GM12892 (cell line): ENCODE measurements at regions not wholly inside any gene's neighbourhood (a gene's known extent, or its start where the extent isn't known, plus 50 kb on each side); places are given as distances from the start of the nearest gene placed in this dataset.

Experiments
- DNase-seq: peaks from one replicate; pipeline ENCODE4 v3.0.0; 2011; ENCODE audit not compliant: insufficient read length
- FAIRE-seq: peaks from 2 replicates; lab custom pipeline; 2011; peaks lifted over from hg19 to GRCh38; lab: Jason Lieb, UNC
- POLR2A ChIP-seq: IDR thresholded peaks from 2 replicates; pipeline ENCODE4 v1.6.1; 2011; ENCODE audit warnings: low read depth, low read length, control low read depth
- POLR2AphosphoS5 ChIP-seq: IDR thresholded peaks from 2 replicates; pipeline ENCODE4 v1.6.1; 2011; ENCODE audit warnings: low read depth, low read length, control low read depth
- TAF1 ChIP-seq: IDR thresholded peaks from 2 replicates; pipeline ENCODE4 v1.6.1; 2011; ENCODE audit warnings: low read depth, mild to moderate bottlenecking, control low read depth, low read length, borderline replicate concordance

DNA sequence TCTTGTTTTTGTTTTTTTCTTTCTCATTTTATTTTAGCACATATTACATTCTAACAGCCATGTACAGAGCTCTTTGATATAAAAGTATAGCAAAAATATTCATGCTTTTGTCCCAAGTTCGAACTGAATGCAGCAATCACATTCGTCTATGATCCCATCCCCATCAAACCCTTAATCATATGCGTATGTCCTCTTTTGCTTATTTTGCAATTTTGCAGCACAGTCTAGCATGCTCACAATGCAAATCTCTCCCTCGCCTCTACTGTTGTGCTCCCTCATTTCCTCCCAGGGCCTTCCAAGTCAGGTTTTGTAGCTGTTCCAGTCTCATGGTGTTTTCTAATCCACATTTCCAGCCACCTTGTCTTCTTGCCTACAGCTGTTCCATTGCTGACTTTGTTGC, 144.6 kb upstream of the VEPH1 start:
- TF ChIP-seq POLR2A: no peak
- no peak for TF ChIP-seq TAF1
- TF ChIP-seq POLR2AphosphoS5: no peak
- DNase-seq (no peak), FAIRE-seq (no peak)

DNA sequence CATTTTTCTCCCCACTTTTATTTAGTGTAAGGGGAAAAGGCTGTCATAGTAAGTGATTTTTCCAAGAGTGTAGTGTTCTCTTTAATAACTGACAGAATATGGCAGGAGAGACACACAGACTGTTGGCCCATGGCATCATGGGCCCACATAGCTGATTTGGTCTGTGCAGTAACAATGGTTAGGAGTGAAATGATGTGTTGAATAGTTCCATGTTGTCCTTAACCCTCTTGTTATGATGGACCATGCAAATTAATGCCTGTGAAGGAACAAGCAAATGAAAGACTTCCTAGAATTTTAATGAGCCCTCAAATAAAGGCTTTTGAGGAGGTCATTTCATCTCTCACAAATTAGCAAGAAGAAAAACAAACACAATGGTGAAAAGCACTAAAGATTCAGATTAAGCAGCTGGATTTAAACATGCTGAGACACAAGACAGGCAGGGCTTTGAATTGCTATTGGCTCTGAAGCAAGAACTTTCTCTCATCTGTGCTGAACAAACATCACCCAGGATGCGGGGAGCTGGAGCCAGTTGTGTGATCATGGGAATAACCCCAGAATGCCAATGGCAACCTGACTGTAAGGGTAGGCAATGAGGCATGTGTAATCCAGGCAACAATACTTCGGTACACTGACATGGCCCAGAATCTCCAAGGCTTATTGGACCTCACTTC, 136.7 kb upstream of the VEPH1 start:
- TF ChIP-seq POLR2A: no peak
- TF ChIP-seq TAF1: no peak
- no peak for TF ChIP-seq POLR2AphosphoS5
- FAIRE-seq (no peak), DNase-seq (no peak)

DNA sequence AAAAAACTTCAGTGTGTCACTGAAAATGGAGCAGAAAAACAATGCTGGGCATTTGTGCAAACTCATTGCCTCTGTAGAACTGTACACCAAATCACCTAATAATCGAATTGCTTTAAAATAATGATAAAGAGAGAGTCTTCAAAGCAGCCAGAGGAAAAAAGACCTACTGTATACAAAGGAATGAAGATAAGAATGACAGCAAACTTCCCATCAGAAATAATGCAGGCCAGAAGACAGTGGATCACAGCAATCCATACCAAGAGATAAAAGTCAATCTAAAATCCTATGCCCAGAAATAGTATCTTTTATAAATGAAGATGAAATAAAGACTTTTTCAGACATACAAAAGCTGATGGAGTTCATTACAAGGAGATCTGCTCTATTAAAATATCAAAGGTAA, 134.7 kb upstream of the VEPH1 start:
- TF ChIP-seq TAF1 (no peak), POLR2A (no peak), POLR2AphosphoS5 (no peak)
- no peak for DNase-seq
- FAIRE-seq: no peak

DNA sequence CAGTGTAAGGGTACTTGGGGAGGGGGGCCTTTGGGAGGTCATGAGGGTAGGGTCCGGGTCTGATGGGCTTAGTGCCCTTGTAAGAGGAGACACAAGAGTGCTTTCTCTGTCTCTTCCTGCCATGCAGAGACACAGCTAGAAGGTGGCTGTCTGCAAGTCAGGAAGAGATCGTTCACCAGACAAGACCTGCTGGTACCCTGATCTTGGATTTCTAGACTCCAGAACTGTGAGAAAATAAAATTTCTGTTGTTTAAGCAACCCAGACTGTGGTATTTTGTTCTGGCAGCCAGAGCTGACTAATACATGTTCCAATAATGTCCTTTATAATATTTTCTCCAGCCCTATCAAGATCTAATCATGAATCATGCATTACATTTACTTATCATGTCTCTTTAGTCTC, 130.0 kb upstream of the VEPH1 start:
- DNase-seq (no peak), FAIRE-seq (no peak)
- TF ChIP-seq TAF1 (no peak), POLR2A (no peak), POLR2AphosphoS5 (no peak)

DNA sequence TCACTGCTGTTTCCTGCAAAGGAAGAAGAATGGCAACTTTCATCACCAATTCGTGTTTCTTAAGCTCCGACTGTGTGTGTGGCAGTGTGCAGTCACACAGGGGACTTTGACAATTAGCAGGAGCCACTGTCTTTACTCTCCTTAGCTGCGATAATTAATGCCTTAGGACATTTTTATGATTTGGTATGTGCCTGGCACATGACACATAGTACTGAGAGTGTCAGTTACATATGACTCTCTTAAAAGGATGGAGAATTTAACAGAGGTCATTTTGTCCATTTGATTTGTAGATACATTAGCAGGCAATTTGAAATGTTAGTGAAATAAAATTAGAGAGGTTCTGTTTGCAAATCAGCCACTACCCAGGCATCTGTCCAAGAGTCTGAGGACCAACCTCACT, 128.9 kb upstream of the VEPH1 start:
- DNase-seq (no peak), FAIRE-seq (no peak)
- TF ChIP-seq POLR2AphosphoS5: no peak
- TF ChIP-seq POLR2A: no peak
- TF ChIP-seq TAF1: no peak

DNA sequence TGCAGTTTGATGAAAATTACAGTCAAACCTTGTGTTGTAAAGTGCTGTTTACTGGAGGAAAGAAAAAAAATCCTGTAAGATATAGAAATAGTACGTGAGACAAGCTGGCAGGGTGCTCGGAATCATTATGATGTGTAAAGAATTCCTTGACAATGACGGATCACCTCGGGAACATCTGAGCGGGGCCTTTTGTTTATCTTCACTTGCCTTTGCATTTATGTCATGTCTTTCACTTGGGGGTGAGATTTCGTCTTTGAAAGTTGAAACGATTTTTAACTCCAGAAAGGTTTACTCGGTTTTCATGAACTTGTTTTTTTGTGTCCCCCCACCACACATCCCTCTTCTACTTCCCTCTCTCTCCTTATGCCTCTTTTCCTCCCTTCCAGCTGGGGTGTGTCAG, 128.3 kb upstream of the VEPH1 start:
- TF ChIP-seq POLR2A (no peak), POLR2AphosphoS5 (no peak), TAF1 (no peak)
- DNase-seq (no peak), FAIRE-seq (no peak)

DNA sequence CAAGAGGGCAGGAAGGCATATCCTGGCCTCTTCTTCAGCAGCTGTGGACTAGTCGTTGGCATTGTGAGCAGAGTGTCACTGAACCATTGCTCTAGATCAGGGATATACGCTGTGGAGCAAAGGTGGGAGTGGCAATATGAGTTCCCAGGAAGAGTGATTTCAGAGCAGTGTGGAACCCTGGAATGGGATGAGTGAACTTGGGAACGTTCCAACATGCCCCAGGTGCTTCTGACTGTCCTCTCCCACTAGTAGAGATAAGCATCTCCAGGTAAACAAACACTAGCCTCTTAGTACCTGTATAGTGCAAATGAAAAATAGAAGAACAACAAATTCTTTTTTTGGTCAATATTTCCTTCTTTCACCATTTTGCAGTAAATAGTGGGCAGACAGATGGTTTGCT, 123.6 kb upstream of the VEPH1 start:
- no peak for FAIRE-seq
- no peak for DNase-seq
- TF ChIP-seq POLR2A (no peak), POLR2AphosphoS5 (no peak), TAF1 (no peak)

DNA sequence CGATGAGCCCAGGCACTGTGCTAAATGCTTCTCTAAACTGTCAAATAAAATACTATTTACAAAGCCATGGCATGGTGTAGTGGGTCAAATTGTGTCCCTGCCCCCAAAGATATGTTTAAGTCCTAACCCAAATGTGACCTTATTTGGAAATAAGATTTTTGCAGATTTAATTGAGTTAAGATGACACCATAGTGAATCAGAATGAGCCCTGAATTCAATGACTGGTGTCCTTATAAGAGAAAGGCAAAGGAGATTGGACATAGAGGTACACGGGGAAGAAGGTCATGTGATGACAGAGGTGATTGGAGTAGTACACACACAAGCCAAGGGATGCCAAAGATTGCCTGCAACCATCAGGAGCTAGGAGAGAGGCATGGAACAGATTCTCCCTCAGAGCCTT, 121.6 kb upstream of the VEPH1 start:
- FAIRE-seq: no peak
- no peak for DNase-seq

DNA sequence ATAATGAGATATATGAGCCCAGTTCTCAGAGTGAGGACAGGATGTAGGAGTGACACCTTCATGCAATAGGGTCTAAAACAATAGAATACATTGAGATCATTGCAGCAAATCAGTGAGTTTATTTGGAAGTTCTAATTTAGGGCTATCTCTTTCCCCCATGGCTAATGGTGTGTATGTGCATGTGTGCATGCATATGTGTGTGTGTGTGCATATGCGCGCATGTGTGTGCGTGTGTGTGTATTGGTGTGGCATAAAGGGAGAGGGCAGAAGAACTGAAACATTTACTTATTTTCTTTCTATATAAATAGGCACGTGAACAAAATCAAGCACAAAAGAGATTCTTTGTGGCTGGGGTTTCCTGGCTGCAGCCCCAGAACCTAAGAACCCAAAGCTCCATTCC, 115.7 kb upstream of the VEPH1 start:
- TF ChIP-seq POLR2A (no peak), POLR2AphosphoS5 (no peak), TAF1 (no peak)
- DNase-seq (no peak), FAIRE-seq (no peak)

More for the DNA sequence above, 121.6 kb upstream of the VEPH1 start:
- no peak for TF ChIP-seq POLR2AphosphoS5
- no peak for TF ChIP-seq POLR2A
- TF ChIP-seq TAF1: no peak

DNA sequence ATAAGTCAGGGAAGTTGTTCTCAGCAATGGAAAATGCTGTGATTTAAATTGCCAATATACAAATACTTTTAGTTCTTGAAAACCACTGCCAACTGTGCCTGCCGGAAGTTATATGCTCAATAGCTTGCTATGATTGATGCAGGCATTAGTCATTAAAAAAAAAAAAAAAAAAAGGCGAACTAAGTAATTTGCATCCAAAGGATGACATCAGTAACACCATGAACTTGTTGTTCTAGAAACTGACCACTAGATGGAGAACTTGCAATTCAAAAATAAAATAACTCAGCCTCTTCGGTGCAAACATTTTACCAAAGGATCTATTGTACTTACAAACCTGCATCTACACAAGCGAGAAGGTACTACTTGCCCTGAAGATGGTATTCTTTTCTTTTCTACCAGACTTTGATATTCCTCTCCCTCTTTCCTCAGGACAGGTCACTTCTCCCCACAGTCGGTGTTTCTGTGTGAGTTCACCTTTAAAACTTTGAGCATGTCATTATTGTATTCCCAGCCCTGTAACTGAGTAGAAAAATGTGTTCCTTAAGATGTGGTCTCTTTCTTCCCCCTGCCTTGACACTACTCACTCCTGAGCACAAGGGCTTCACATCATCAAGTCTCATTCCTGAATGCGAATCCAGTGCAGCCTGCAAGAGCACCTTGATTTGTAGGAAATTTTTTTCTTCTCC, 115.0 kb upstream of the VEPH1 start:
- no peak for DNase-seq

DNA sequence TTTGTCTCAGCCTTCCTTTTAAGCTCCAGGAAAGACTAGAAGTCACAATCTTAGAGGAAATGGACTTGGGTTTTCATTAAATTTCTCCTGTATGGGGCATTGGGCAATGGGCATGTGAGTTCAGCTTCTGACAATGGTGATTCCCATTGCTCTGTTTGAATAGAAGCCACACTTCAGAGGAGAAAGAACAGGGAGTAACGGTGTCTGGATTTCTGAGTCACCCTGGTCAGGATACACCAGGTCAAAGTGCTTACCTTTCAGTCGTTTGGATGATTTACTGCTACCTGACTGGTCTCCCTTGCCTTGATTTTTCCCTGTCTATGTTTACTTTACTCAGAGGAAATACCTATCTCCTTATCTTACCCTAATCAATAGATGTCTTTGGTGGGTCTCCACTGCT, 111.7 kb upstream of the VEPH1 start:
- TF ChIP-seq TAF1: no peak
- TF ChIP-seq POLR2A: no peak
- TF ChIP-seq POLR2AphosphoS5: no peak
- DNase-seq (no peak), FAIRE-seq (no peak)

More for the DNA sequence above, 115.0 kb upstream of the VEPH1 start:
- no peak for TF ChIP-seq POLR2AphosphoS5
- no peak for TF ChIP-seq POLR2A
- TF ChIP-seq TAF1: no peak
- FAIRE-seq: peak; percentile 48

DNA sequence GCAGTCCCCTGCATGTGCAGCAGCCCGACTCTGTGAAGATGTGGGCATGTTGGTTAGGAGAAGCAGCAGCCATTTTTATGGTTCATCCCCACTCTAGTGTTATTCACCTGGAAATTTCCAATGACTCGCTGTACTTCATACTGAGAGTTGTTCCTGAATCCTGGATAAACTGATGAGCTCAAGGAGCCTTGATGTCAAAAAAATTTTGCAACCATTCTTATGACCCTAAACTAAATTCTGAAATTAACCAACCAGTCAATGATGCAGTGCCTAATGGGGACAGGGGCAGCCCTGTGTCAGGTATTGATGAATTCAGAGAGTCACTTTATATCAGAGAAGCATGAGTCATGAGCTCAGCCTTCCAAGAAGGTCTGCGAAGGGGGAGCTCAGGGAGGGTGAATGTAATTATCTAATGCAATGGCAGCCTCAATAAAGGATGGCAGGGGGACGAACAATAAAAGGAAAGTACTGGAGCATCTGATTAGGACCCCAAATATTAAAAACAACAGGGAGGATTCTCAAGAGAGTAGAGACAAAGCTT, 108.4 kb upstream of the VEPH1 start:
- no peak for FAIRE-seq
- no peak for DNase-seq
- no peak for TF ChIP-seq TAF1
